Caco-2 (cell line): ENCODE measurements at regions not wholly inside any gene's neighbourhood (a gene's known extent, or its start where the extent isn't known, plus 50 kb on each side); places are given as distances from the start of the nearest gene placed in this dataset.

ENCODE experiments used
- BruUV-seq: library from RNA; stranded (reverse); fragments of 400-500 nt; replicated peaks from 2 replicates; lab custom pipeline; 2021; lab: Mats Ljungman, UMichigan
- CTCF ChIA-PET: fragments of 300-600 bp; sonication (Branson Sonifier 250); formaldehyde crosslinking; loops from one replicate; lab custom pipeline; 2022; ENCODE audit warnings: antibody characterized with exemption; lab: Charles Lee
- POLR2A ChIA-PET: fragments of 300-600 bp; sonication (Branson Sonifier 250); formaldehyde crosslinking; loops from one replicate; lab custom pipeline; 2022; ENCODE audit warnings: antibody characterized with exemption; lab: Charles Lee
- DNase-seq, 2 experiments: peaks; one replicate each; pipeline versions ENCODE4 v3.0.0 to v3.0.0-alpha.2; 2020 to 2022
- H3K27me3 ChIP-seq: replicated peaks from 2 replicates; pipeline ENCODE4 v1.6.0; 2011; ENCODE audit warnings: low read length; ENCODE audit not compliant: control insufficient read depth, insufficient read depth
- H3K36me3 ChIP-seq: 2 replicates; pipeline ENCODE4 v1.5.1; 2011; ENCODE audit warnings: low read length; ENCODE audit not compliant: control insufficient read depth, insufficient read depth
- H3K4me1 ChIP-seq: fragments of 250-450 bp; sonication (Bioruptor Pico); 2 replicates; pipeline ENCODE4 v1.5.1; 2020; ENCODE audit warnings: mild to moderate bottlenecking
- H3K4me3 ChIP-seq: 2 replicates; pipeline ENCODE4 v1.5.1; 2011; ENCODE audit warnings: low read depth, mild to moderate bottlenecking, control low read depth, low read length
- H3K9me3 ChIP-seq: fragments of 250-450 bp; sonication (Bioruptor Pico); 2 replicates; pipeline ENCODE4 v1.5.1; 2020; ENCODE audit warnings: mild to moderate bottlenecking, moderate library complexity
- H3K27ac Mint-ChIP-seq: one replicate; pipeline ENCODE4 v1.8.0; 2022; ENCODE audit warnings: mixed read lengths; ENCODE audit not compliant: unreplicated experiment
- H3K27me3 Mint-ChIP-seq: one replicate; pipeline ENCODE4 v1.8.0; 2022; ENCODE audit warnings: mixed read lengths; ENCODE audit not compliant: insufficient read depth, unreplicated experiment
- H3K36me3 Mint-ChIP-seq: one replicate; pipeline ENCODE4 v1.8.0; 2022; ENCODE audit warnings: mild to moderate bottlenecking, mixed read lengths; ENCODE audit not compliant: insufficient read depth, unreplicated experiment
- H3K4me1 Mint-ChIP-seq: one replicate; pipeline ENCODE4 v1.8.0; 2022; ENCODE audit warnings: low read depth, mixed read lengths; ENCODE audit not compliant: unreplicated experiment
- H3K4me3 Mint-ChIP-seq: one replicate; pipeline ENCODE4 v1.8.0; 2022; ENCODE audit warnings: mild to moderate bottlenecking, moderate library complexity, mixed read lengths; ENCODE audit not compliant: unreplicated experiment
- H3K9me3 Mint-ChIP-seq: one replicate; pipeline ENCODE4 v1.8.0; 2022; ENCODE audit warnings: mixed read lengths; ENCODE audit not compliant: unreplicated experiment
- intact Hi-C: fragments of 100-400 bp; cut with micrococcal nuclease; formaldehyde crosslinking; loops from one replicate; pipeline ENCODE4 v1.10.0; 2022; ENCODE audit not compliant: unreplicated experiment
- TF ChIP-seq, protein P1 (sequence below), 2 experiments: fragments of 200-600 bp in 1 of 2; IDR thresholded peaks; 1 replicate in 1 of 2; 2 replicates in 1 of 2; pipeline versions ENCODE4 v1.5.1 to v1.8.0; 2011 to 2022; ENCODE audit warnings: antibody characterized with exemption in 1 of 2, control low read depth in 1 of 2, inconsistent platforms in 1 of 2, low read depth in 1 of 2, low read length in 1 of 2, mild to moderate bottlenecking in 1 of 2, moderate library complexity in 1 of 2; ENCODE audit not compliant: insufficient read depth in 1 of 2, severe bottlenecking in 1 of 2, unreplicated experiment in 1 of 2

DNA sequence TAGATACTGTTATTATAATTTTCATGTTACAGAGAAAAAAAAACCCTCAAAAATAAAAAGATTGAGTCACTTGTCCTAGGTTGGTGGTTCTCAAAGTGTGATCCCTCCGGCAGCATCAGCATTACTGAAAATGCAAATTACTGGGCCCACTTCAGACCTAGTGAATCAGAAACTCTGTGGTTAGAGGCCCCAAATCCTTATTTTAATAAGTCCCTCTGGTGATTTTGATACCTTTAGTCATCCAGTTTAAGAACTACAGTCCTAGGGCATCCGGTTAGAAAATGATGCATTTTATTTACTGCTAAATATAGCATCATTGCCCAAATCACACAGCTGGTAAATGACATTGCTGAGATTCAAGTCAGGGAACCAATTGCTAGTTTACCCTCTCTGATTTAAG is 203.7 kb upstream of the RUNX1 start:
- H3K4me1 Mint-ChIP-seq, result peaks cover 7% of the 10 kb centered on the region
- H3K27ac Mint-ChIP-seq, result no peak overlapping the region
- H3K27me3 Mint-ChIP-seq, result no peaks in the 10 kb centered on the region
- intact Hi-C loops, result no loop called here
- DNase-seq, result no peak
- H3K9me3 Mint-ChIP-seq, result no peaks in the 10 kb centered on the region
- no peaks in the 10 kb centered on the region for H3K4me1 ChIP-seq
- BruUV-seq, result no TSS peak
- no peak overlapping the region for H3K4me3 Mint-ChIP-seq
- no peaks in the 10 kb centered on the region for H3K9me3 ChIP-seq
- ChIA-PET POLR2A (no interaction called here), CTCF (no interaction called here)
- no peak overlapping the region for H3K4me3 ChIP-seq
- H3K27me3 ChIP-seq, result no peaks in the 10 kb centered on the region
- TF ChIP-seq, protein P1, sequence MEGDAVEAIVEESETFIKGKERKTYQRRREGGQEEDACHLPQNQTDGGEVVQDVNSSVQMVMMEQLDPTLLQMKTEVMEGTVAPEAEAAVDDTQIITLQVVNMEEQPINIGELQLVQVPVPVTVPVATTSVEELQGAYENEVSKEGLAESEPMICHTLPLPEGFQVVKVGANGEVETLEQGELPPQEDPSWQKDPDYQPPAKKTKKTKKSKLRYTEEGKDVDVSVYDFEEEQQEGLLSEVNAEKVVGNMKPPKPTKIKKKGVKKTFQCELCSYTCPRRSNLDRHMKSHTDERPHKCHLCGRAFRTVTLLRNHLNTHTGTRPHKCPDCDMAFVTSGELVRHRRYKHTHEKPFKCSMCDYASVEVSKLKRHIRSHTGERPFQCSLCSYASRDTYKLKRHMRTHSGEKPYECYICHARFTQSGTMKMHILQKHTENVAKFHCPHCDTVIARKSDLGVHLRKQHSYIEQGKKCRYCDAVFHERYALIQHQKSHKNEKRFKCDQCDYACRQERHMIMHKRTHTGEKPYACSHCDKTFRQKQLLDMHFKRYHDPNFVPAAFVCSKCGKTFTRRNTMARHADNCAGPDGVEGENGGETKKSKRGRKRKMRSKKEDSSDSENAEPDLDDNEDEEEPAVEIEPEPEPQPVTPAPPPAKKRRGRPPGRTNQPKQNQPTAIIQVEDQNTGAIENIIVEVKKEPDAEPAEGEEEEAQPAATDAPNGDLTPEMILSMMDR (IDR thresholded peaks at IDR 0.05; ENCODE audit: insufficient read depth in 1 of 2, low read depth in 1 of 2, low read length in 1 of 2, severe bottlenecking in 1 of 2, unreplicated experiment in 1 of 2), result no peak
- no peaks in the 10 kb centered on the region for H3K36me3 Mint-ChIP-seq
- no peaks in the 10 kb centered on the region for H3K36me3 ChIP-seq

DNA sequence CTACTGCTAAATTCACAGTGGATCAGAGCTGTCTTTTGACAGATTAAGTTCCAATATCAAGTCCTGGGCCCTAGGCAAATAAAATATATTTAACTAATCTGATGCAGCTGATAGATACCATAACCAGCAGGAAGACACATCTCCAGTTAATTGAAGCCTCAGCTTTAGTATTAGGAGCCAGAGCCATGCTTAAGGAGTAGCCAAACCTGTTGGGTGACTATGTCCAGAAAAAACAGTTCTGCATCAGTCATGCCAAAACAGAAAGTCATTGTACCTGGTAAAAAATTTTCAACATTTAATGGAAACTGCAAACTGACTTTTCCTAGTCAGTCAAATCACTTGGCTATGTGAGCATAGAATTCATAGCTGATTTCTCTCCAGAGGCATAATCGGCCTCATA is 200.5 kb upstream of the RUNX1 start:
- no peak for DNase-seq
- no peaks in the 10 kb centered on the region for H3K9me3 ChIP-seq
- TF ChIP-seq, protein P1 (IDR thresholded peaks at IDR 0.05; ENCODE audit: insufficient read depth in 1 of 2, low read depth in 1 of 2, low read length in 1 of 2, severe bottlenecking in 1 of 2, unreplicated experiment in 1 of 2), result no peak
- H3K36me3 Mint-ChIP-seq, result no peaks in the 10 kb centered on the region
- POLR2A ChIA-PET, result no interaction called here
- CTCF ChIA-PET, result no interaction called here
- H3K36me3 ChIP-seq, result no peaks in the 10 kb centered on the region
- no peaks in the 10 kb centered on the region for H3K27me3 Mint-ChIP-seq
- H3K4me3 Mint-ChIP-seq, result no peak overlapping the region
- BruUV-seq, result no TSS peak
- no peaks in the 10 kb centered on the region for H3K4me1 Mint-ChIP-seq
- H3K27me3 ChIP-seq, result no peaks in the 10 kb centered on the region
- no peaks in the 10 kb centered on the region for H3K9me3 Mint-ChIP-seq
- H3K4me1 ChIP-seq, result no peaks in the 10 kb centered on the region
- no peak overlapping the region for H3K4me3 ChIP-seq
- intact Hi-C loops, result no loop called here
- H3K27ac Mint-ChIP-seq, result no peak overlapping the region

DNA sequence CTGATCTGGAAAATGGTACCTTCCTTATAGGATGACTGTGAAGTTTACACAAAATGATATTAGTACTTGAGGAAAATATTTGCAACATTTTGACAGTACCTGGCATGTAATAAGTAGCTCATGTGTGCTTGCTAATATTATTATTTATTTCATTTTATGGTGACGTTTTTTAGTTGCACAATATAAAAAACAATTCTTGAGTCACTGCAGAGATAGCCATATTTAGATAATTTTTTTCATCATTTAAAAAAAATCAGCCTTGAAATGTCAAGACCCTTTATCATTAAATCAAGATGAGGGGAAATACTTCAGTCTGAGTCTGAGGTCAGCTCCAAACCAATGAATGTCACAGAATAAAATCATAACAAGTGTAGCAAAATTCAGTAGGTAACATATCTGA is 196.8 kb upstream of the RUNX1 start:
- Mint-ChIP-seq H3K27ac (no peak overlapping the region), H3K36me3 (no peaks in the 10 kb centered on the region), H3K4me1 (no peaks in the 10 kb centered on the region), H3K9me3 (no peaks in the 10 kb centered on the region), H3K27me3 (no peaks in the 10 kb centered on the region), H3K4me3 (no peak overlapping the region)
- no peaks in the 10 kb centered on the region for H3K36me3 ChIP-seq
- H3K27me3 ChIP-seq, result no peaks in the 10 kb centered on the region
- TF ChIP-seq, protein P1 (IDR thresholded peaks at IDR 0.05; ENCODE audit: insufficient read depth in 1 of 2, low read depth in 1 of 2, low read length in 1 of 2, severe bottlenecking in 1 of 2, unreplicated experiment in 1 of 2), result no peak
- no peak for DNase-seq
- BruUV-seq, result no TSS peak
- H3K9me3 ChIP-seq, result no peaks in the 10 kb centered on the region
- no peak overlapping the region for H3K4me3 ChIP-seq
- ChIA-PET POLR2A (no interaction called here), CTCF (no interaction called here)
- intact Hi-C loops, result no loop called here
- H3K4me1 ChIP-seq, result no peaks in the 10 kb centered on the region
